Right atrium auricular region (tissue), 2 donors: ENCODE measurements at regions not wholly inside any gene's neighbourhood (a gene's known extent, or its start where the extent isn't known, plus 50 kb on each side); places are given as distances from the start of the nearest gene placed in this dataset.

ENCODE experiments used
- DNase-seq: peaks from one replicate; pipeline ENCODE4 v3.0.0-alpha.2; 2019; ENCODE audit warnings: low spot score
- H3K27ac ChIP-seq, 2 donors: fragments of 200-600 bp; sonication (generic); 1 replicate in 1 of 2; 2 replicates in 1 of 2; pipeline ENCODE4 v1.5.1; 2016 to 2019
- H3K27me3 ChIP-seq, 2 donors: fragments of 200-600 bp; sonication (generic); one replicate each; pipeline versions ENCODE4 v1.5.1 to v1.6.0; 2017 to 2019
- H3K36me3 ChIP-seq: fragments of 200-600 bp; sonication (generic); one replicate; pipeline ENCODE4 v1.5.1; 2016
- H3K4me1 ChIP-seq, 2 donors: fragments of 200-600 bp; sonication (generic); one replicate each; pipeline versions ENCODE4 v1.5.1 to v1.6.0; 2017 to 2019
- H3K4me3 ChIP-seq, 2 donors: fragments of 200-600 bp; sonication (generic); 1 replicate in 1 of 2; 2 replicates in 1 of 2; pipeline ENCODE4 v1.5.1; 2017 to 2019; ENCODE audit warnings: mild to moderate bottlenecking in 1 of 2, moderate library complexity in 1 of 2
- H3K9me3 ChIP-seq, 2 donors: fragments of 200-600 bp; sonication (generic); one replicate each; pipeline ENCODE4 v1.5.1; 2019
- TF ChIP-seq, protein P1 (sequence below), 2 donors: fragments of 200-600 bp; sonication (generic); IDR thresholded peaks; one replicate each; pipeline ENCODE4 v1.5.1; 2019; ENCODE audit warnings: antibody characterized with exemption in 2 of 2

DNA sequence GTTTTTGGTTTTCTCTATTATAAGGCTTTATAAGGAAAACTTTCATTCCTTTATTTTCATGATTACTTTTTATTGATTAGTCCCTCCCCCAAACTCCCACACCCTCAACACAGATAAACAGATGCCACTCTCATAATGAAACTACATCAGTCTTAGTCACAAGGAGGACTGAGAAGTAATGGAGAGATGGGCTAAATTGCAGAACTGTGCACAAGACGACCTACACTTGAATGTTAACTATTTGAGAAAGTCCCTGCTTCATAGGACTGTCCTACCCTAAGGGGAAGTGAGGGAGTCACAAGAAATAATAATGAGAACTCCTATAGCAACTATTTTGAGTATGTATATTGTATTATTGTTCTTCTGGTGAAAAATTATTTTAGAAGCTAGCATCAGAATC is 360.8 kb downstream of the RBM43 start:
- H3K27ac ChIP-seq: no peak overlapping the region
- TF ChIP-seq, protein P1, sequence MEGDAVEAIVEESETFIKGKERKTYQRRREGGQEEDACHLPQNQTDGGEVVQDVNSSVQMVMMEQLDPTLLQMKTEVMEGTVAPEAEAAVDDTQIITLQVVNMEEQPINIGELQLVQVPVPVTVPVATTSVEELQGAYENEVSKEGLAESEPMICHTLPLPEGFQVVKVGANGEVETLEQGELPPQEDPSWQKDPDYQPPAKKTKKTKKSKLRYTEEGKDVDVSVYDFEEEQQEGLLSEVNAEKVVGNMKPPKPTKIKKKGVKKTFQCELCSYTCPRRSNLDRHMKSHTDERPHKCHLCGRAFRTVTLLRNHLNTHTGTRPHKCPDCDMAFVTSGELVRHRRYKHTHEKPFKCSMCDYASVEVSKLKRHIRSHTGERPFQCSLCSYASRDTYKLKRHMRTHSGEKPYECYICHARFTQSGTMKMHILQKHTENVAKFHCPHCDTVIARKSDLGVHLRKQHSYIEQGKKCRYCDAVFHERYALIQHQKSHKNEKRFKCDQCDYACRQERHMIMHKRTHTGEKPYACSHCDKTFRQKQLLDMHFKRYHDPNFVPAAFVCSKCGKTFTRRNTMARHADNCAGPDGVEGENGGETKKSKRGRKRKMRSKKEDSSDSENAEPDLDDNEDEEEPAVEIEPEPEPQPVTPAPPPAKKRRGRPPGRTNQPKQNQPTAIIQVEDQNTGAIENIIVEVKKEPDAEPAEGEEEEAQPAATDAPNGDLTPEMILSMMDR (IDR thresholded peaks at IDR 0.05): no peak

DNA sequence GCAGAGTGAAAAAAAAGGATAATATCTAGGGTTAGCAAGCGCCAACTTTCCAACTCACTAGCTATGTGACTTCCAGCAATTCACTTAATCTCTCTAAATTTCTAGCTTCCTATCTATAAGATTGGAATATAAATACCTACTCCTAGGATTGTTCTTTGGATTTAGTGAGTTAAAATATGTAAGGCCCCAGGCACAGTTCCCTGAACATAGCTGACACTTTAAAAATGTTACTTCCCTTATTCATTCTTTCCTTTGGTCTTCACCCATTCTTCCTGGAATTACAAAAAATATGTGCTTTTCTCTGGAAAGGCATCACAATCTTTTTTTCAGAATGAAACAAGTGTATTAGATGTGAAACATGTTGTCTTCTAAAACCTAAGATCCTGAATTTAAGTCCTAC is 365.7 kb downstream of the RBM43 start:
- DNase-seq: no peak
- Histone ChIP-seq H3K9me3 (peaks cover 0 to 8% of the 10 kb centered on the region in 2 donors), H3K4me1 (no peaks in the 10 kb centered on the region), H3K27ac (no peak overlapping the region), H3K27me3 (no peaks in the 10 kb centered on the region), H3K4me3 (no peak overlapping the region), H3K36me3 (no peaks in the 10 kb centered on the region)
- TF ChIP-seq, protein P1 (IDR thresholded peaks at IDR 0.05): no peak

More for the DNA sequence above, 360.8 kb downstream of the RBM43 start:
- Histone ChIP-seq H3K36me3 (no peaks in the 10 kb centered on the region), H3K4me3 (no peak overlapping the region), H3K4me1 (no peaks in the 10 kb centered on the region), H3K27me3 (no peaks in the 10 kb centered on the region), H3K9me3 (peaks cover 0 to 17% of the 10 kb centered on the region in 2 donors)
- DNase-seq: no peak

DNA sequence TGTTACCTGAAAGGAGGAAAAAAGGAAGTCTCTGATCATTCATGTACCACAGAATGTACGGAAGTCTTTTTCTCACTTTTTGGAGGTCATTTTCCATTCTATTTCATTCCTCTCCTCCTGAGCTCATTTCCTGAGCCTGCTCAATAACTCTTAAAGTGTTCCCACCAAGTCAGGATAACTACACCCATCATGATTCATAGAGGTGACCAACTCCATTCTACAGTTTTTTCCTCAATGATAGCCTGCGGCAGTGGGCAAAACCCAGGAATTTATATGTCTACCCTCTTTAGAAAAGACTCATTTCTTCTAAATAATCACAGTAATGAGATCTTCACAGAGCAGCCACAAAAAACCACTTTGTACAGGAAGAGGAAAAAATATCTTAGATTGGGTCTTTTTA is 372.5 kb downstream of the RBM43 start:
- no peaks in the 10 kb centered on the region for H3K27me3 ChIP-seq
- DNase-seq: no peak
- no peaks in the 10 kb centered on the region for H3K4me1 ChIP-seq
- TF ChIP-seq, protein P1 (IDR thresholded peaks at IDR 0.05): no peak
- no peak overlapping the region for H3K27ac ChIP-seq
- H3K4me3 ChIP-seq: no peak overlapping the region
- H3K9me3 ChIP-seq: no peaks in the 10 kb centered on the region
- no peaks in the 10 kb centered on the region for H3K36me3 ChIP-seq

DNA sequence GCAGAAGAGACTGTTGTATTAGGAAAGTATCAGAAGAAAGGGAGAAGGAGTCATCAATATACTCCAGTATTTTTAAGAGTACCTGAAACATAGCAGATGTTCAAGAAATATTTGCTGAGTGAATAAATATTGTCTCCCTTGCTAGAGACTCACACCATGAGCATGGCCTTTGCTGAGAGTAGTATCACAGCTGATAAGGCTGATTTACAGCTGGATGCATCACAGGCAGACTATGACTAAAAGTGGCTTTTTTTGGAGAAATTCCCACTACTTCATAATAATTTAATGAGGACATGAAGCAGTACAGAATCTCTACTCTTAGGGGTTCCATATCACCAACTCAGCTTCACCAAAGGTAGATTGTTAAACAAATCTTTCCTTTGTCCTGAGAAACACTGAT is 373.3 kb downstream of the RBM43 start:
- DNase-seq: no peak
- Histone ChIP-seq H3K9me3 (no peaks in the 10 kb centered on the region), H3K36me3 (no peaks in the 10 kb centered on the region), H3K27me3 (no peaks in the 10 kb centered on the region), H3K4me3 (no peak overlapping the region), H3K4me1 (no peaks in the 10 kb centered on the region), H3K27ac (no peak overlapping the region)
- TF ChIP-seq, protein P1 (IDR thresholded peaks at IDR 0.05): no peak

DNA sequence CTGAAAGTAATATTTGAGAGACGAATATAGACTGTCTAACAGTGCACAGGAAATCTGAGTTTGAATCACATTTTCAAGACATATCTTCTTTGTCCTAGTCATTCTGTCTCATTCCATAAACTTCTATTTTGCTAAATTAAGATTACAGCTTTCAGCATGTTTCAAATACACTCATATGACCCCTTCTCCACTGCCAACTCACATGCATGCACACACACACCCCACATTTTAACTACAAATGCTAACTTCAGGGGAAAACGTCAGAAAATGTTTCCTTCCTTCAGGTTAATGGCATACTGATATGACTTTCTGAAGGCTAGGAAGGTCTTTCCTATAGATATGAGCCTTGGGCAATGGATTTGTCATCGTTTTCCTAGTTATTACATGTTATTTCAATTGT is 373.7 kb downstream of the RBM43 start:
- Histone ChIP-seq H3K36me3 (no peaks in the 10 kb centered on the region), H3K27ac (no peak overlapping the region), H3K4me3 (no peak overlapping the region), H3K27me3 (no peaks in the 10 kb centered on the region), H3K9me3 (no peaks in the 10 kb centered on the region), H3K4me1 (no peaks in the 10 kb centered on the region)
- TF ChIP-seq, protein P1 (IDR thresholded peaks at IDR 0.05): no peak
- DNase-seq: no peak

DNA sequence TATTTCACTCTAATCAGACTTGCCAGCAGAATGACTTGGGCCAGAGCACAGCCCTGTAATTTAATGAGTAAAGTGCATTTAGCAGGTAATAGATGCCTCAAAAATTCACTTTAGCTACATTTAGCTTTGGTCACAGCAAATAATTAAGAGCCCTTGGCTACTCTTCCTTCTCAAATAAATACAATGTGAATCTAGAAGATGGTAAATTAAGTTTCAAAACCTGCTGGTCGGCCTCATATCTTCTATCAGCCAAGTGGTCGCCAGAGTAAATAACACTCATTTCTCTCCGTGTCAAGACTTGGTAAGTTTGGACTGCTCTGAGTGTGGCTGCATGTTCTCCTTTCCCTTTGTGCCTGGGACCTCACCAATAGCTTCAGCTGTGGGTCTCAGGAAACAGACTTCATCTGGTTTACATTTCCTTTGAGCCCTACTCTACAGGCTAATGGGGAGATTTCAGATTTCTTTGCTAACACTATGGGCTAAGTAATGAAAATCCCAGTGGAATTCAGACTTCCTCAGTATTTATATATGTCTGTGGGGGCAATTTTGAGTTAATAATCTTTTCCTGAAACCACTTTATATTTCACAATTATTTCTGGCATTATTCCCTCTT is 375.8 kb downstream of the RBM43 start:
- no peaks in the 10 kb centered on the region for H3K27me3 ChIP-seq
- H3K4me1 ChIP-seq: no peaks in the 10 kb centered on the region
- TF ChIP-seq, protein P1 (IDR thresholded peaks at IDR 0.05): no peak
- H3K4me3 ChIP-seq: no peak overlapping the region
- no peak overlapping the region for H3K27ac ChIP-seq
- H3K9me3 ChIP-seq: no peaks in the 10 kb centered on the region
- no peak for DNase-seq
- no peaks in the 10 kb centered on the region for H3K36me3 ChIP-seq
